ENCODE measurements at regions not wholly inside any gene's neighbourhood (a gene's known extent, or its start where the extent isn't known, plus 50 kb on each side); places are given as distances from the start of the nearest gene placed in this dataset.
"Not testable (repeated sequence)": the region's sequence is repeated elsewhere in the genome, so short reads cannot be mapped to it uniquely, and the experiment has no call there.

DNA sequence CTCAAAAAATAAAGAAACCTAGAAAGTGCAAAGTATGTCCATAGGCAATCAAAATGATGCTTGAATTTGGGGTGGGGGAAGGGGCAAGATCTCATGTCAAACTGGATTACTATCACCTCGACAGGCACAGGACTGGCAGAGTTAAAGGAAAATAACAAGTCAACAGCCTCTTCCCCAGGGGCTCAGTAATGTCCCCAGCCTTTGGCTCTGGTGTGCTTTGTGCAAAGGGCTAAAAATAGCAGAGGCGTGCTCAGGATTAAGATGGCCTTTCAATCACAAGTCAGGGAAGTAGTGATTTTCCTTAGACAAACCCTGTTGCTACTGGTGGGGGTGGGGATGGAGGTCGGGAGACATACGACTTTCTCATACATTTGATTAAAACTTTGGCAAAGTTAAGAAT lies 63.5 kb upstream of the OLIG2 start:
- no peaks in the 10 kb centered on the region for H3K9me3 ChIP-seq
- no peak for TF ChIP-seq POLR2A (IDR thresholded peaks at IDR 0.05)
- TF ChIP-seq, protein P1, sequence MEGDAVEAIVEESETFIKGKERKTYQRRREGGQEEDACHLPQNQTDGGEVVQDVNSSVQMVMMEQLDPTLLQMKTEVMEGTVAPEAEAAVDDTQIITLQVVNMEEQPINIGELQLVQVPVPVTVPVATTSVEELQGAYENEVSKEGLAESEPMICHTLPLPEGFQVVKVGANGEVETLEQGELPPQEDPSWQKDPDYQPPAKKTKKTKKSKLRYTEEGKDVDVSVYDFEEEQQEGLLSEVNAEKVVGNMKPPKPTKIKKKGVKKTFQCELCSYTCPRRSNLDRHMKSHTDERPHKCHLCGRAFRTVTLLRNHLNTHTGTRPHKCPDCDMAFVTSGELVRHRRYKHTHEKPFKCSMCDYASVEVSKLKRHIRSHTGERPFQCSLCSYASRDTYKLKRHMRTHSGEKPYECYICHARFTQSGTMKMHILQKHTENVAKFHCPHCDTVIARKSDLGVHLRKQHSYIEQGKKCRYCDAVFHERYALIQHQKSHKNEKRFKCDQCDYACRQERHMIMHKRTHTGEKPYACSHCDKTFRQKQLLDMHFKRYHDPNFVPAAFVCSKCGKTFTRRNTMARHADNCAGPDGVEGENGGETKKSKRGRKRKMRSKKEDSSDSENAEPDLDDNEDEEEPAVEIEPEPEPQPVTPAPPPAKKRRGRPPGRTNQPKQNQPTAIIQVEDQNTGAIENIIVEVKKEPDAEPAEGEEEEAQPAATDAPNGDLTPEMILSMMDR (IDR thresholded peaks at IDR 0.05), result no peak

DNA sequence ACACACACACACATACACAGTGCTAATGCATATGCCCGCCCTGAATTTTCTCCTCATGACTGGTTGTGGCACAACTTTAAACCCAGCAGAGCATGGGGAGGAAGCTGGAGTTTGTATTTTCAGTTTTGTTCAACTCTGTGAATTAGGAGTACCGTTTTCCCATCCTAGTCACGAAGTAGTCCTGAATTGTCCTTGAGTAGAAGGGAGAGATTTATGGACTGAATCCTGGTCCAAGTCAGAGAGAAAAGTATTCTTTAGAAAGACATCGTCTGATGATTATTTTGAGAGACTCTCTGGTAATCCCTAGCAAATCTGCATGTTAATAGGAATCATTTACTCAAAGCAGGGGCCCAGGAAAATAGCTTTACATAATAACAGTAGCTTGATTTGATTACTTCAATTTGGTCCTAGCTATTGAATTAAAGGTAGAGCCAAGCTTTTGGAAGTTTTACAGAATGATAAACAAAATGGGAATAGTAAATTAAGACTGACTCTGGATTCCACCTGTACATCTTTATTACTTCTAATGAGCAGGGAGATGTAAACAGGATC lies 60.5 kb upstream of the OLIG2 start:
- no peaks in the 10 kb centered on the region for H3K36me3 ChIP-seq
- H3K4me1 ChIP-seq, result no peaks in the 10 kb centered on the region
- no peak for TF ChIP-seq POLR2A (IDR thresholded peaks at IDR 0.05)
- TF ChIP-seq, protein P1 (IDR thresholded peaks at IDR 0.05), result no peak
- H3K9me3 ChIP-seq, result no peaks in the 10 kb centered on the region
- H3K27ac ChIP-seq, result no peak overlapping the region
- H3K4me3 ChIP-seq, result no peak overlapping the region
- DNase-seq, result no peak
- no peaks in the 10 kb centered on the region for H3K27me3 ChIP-seq

More for the DNA sequence above, 63.5 kb upstream of the OLIG2 start:
- no peak overlapping the region for H3K4me3 ChIP-seq
- H3K27me3 ChIP-seq, result no peaks in the 10 kb centered on the region
- H3K4me1 ChIP-seq, result no peaks in the 10 kb centered on the region
- no peak for DNase-seq
- no peaks in the 10 kb centered on the region for H3K36me3 ChIP-seq
- H3K27ac ChIP-seq, result no peak overlapping the region

DNA sequence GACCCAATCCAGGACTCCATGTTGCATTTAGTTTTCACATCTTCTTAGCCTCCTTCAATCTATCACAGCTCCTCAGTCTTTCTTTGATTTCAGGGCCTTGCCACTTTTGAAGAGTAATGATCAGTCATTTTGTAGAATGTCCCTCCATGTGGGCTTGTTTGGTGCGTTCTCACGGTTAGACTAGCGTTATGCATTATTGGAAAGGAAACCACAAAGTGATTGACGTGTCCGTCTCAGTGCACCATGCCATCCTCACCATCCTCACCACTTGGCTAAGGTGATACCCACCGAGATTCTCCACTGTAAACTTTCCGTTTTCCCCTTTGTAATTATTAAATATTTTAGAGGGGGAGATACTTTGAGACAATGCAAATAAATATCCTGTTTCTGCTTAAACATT lies 59.6 kb upstream of the OLIG2 start:
- no peak for TF ChIP-seq POLR2A (IDR thresholded peaks at IDR 0.05)
- TF ChIP-seq, protein P1 (IDR thresholded peaks at IDR 0.05), result no peak
- H3K4me3 ChIP-seq, result no peak overlapping the region
- H3K36me3 ChIP-seq, result no peaks in the 10 kb centered on the region
- no peak overlapping the region for H3K27ac ChIP-seq
- no peaks in the 10 kb centered on the region for H3K4me1 ChIP-seq
- no peaks in the 10 kb centered on the region for H3K27me3 ChIP-seq
- H3K9me3 ChIP-seq, result no peaks in the 10 kb centered on the region
- DNase-seq, result no peak

DNA sequence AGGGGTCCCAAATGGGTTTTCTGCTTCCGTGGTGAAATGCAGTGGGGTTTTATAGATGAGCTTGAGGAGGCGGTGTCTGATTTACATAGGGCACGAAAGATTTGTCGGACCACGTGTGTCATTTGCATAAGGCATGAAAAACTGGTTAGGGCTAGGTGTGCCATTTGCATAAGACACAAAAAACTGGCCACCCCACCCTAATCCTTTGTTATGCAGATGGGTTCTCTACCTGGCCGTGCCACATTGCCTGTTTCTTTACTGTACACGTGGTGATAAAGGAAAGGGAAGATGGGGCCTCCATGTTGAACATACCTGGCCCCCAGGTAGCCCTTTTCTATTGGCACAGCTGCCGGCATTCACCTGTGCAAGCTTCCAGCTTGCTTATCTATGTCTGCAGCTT lies 57.6 kb upstream of the OLIG2 start:
- H3K4me1 ChIP-seq, H3K27me3 ChIP-seq, H3K9me3 ChIP-seq, H3K27ac ChIP-seq, DNase-seq, H3K36me3 ChIP-seq, H3K4me3 ChIP-seq: not testable (repeated sequence)

DNA sequence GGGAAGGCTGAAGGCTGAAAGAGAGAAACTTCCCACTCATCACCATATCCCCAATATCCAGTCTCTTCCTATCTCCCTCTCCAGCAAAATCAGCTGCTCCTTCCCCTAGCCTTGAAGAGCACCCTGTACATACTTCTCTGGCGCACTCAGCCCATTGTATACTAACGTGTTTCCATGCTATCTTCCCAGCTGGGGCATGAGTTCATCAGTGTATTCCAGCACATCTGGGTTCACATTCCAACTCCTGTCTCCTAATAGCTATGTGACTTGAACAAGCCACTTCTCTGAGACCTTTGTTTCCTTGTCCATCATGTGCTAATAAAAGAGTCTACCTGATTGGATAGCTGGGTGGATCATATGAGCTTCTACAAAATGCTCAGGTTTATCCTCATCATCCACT lies 51.1 kb upstream of the OLIG2 start:
- no peaks in the 10 kb centered on the region for H3K9me3 ChIP-seq
- H3K4me1 ChIP-seq, result no peaks in the 10 kb centered on the region
- no peaks in the 10 kb centered on the region for H3K27me3 ChIP-seq
- no peak overlapping the region for H3K4me3 ChIP-seq
- no peak for DNase-seq
- no peak for TF ChIP-seq POLR2A (IDR thresholded peaks at IDR 0.05)
- TF ChIP-seq, protein P1 (IDR thresholded peaks at IDR 0.05), result no peak
- H3K36me3 ChIP-seq, result no peaks in the 10 kb centered on the region
- no peak overlapping the region for H3K27ac ChIP-seq

DNA sequence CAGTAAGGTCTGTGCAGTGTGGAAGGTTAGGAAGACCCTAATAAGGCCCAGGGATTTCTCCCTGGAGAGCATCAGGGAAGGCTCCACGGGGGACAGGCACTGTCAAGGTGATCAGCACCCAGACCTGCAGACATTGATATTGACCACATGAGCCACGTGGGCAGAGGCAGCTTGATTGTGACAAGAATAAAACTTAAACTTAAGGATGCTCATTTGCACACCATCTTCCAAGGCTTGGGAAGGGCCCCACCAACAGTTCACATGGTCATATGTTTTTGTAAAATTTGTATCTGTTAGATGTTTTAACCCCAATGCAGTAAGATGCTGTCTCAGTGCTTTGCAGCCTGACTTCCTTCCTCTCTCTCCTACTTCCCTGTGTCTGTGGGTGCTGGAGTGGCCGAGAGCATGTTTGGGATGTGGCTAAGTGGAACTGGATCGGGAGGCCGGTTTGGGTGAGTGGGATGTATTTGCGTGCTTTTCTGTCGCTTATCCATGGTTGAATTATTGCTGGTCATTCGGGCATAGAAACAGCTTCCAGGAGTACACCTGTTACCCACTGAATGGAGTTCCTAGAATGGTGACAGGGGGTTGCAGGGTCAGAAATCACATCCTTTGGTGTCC lies 49.8 kb upstream of the OLIG2 start:
- Histone ChIP-seq H3K9me3 (no peaks in the 10 kb centered on the region), H3K36me3 (no peaks in the 10 kb centered on the region), H3K27me3 (no peaks in the 10 kb centered on the region), H3K27ac (no peak overlapping the region), H3K4me1 (no peaks in the 10 kb centered on the region), H3K4me3 (no peak overlapping the region)
- DNase-seq, result no peak
- TF ChIP-seq, protein P1 (IDR thresholded peaks at IDR 0.05), result no peak
- no peak for TF ChIP-seq POLR2A (IDR thresholded peaks at IDR 0.05)

Small RNAs in the stretch of these regions (small RNA-seq; reads per million reads assigned to genes)
- gene RF00156, result 0 reads per million in 2 donors

Measured in Peyer's patch (tissue), 4 donors.